Osteocyte (in vitro differentiated cells): ENCODE measurements at regions not wholly inside any gene's neighbourhood (a gene's known extent, or its start where the extent isn't known, plus 50 kb on each side); places are given as distances from the start of the nearest gene placed in this dataset.
"Not testable (repeated sequence)": the region's sequence is repeated elsewhere in the genome, so short reads cannot be mapped to it uniquely, and the experiment has no call there.

Source experiments
- DNase-seq: peaks from one replicate; pipeline ENCODE4 v3.0.0; 2021; ENCODE audit warnings: mixed read lengths; ENCODE audit not compliant: unreplicated experiment; ENCODE audit errors: extremely low spot score
- H3K27ac Mint-ChIP-seq: one replicate; pipeline ENCODE4 v1.8.0; 2021; ENCODE audit warnings: mild to moderate bottlenecking, mixed read lengths; ENCODE audit not compliant: unreplicated experiment
- H3K27me3 Mint-ChIP-seq: one replicate; pipeline ENCODE4 v1.8.0; 2021; ENCODE audit warnings: mixed read lengths; ENCODE audit not compliant: unreplicated experiment
- H3K36me3 Mint-ChIP-seq: one replicate; pipeline ENCODE4 v1.8.0; 2021; ENCODE audit warnings: mixed read lengths; ENCODE audit not compliant: unreplicated experiment
- H3K4me1 Mint-ChIP-seq: one replicate; pipeline ENCODE4 v1.8.0; 2021; ENCODE audit warnings: mixed read lengths; ENCODE audit not compliant: unreplicated experiment
- H3K4me3 Mint-ChIP-seq: one replicate; pipeline ENCODE4 v1.8.0; 2021; ENCODE audit warnings: mild to moderate bottlenecking, moderate library complexity, mixed read lengths; ENCODE audit not compliant: unreplicated experiment
- H3K9me3 Mint-ChIP-seq: one replicate; pipeline ENCODE4 v1.8.0; 2021; ENCODE audit warnings: mixed read lengths; ENCODE audit not compliant: unreplicated experiment
- TF ChIP-seq, protein P1 (sequence below): fragments of 200-600 bp; sonication (generic); IDR thresholded peaks from 2 replicates; pipeline ENCODE4 v1.5.0; 2021; ENCODE audit warnings: antibody characterized with exemption, mild to moderate bottlenecking, moderate library complexity

DNA sequence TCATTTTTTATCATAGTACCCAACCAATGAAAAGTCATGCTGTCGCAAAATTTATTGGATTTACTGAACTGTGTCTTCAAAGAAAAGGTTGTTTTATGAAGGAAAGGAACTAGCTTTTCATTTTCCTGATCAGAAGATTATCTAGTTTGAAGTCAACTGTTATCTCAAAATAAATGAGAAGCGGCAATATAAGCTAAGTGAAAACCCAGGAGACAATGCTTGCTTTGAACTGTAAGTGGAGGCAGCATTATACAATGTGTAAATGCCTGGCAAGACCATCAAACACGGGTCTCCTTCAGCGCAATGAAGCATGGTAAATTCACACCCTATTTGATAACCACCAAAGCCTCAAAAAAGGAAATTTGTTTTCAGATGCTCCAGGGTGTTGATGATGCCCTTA is 134.4 kb upstream of the PTBP2 start:
- TF ChIP-seq, protein P1, sequence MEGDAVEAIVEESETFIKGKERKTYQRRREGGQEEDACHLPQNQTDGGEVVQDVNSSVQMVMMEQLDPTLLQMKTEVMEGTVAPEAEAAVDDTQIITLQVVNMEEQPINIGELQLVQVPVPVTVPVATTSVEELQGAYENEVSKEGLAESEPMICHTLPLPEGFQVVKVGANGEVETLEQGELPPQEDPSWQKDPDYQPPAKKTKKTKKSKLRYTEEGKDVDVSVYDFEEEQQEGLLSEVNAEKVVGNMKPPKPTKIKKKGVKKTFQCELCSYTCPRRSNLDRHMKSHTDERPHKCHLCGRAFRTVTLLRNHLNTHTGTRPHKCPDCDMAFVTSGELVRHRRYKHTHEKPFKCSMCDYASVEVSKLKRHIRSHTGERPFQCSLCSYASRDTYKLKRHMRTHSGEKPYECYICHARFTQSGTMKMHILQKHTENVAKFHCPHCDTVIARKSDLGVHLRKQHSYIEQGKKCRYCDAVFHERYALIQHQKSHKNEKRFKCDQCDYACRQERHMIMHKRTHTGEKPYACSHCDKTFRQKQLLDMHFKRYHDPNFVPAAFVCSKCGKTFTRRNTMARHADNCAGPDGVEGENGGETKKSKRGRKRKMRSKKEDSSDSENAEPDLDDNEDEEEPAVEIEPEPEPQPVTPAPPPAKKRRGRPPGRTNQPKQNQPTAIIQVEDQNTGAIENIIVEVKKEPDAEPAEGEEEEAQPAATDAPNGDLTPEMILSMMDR, result no peak
- Mint-ChIP-seq H3K36me3 (no peaks in the 10 kb centered on the region), H3K4me1 (no peaks in the 10 kb centered on the region), H3K4me3 (no peak overlapping the region), H3K27ac (no peak overlapping the region), H3K9me3 (no peaks in the 10 kb centered on the region), H3K27me3 (no peaks in the 10 kb centered on the region)
- DNase-seq, result no peak

DNA sequence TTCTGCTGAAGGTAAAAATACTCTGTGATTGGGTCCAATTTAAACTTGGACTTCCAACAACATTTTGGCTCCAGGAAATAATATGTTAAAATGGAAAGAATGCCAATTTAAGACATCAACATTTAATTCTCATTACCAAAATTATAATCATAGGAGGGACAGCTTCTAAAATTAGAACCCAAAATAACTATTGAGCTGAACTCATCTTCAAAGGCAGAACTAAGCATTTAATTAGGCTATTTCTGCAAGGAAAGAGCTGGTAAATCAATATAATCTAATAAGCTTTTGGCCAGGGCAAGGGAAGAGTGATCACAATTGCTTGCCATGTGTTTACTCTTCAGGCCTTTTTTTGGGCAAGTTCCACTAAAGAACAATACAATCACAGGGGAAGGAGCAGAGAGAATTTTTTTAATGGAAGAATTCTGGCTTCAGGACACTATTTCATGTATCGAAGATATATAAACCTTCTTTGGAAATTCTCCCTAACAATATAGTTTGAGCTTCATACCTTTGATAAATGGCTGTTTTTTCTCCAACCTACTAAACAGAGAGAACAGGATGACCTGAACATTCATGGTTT is 133.1 kb upstream of the PTBP2 start:
- H3K9me3 Mint-ChIP-seq, result peaks cover 5% of the 10 kb centered on the region
- H3K4me1 Mint-ChIP-seq, result no peaks in the 10 kb centered on the region
- no peak overlapping the region for H3K27ac Mint-ChIP-seq
- no peak for DNase-seq
- TF ChIP-seq, protein P1, result no peak
- H3K36me3 Mint-ChIP-seq, result no peaks in the 10 kb centered on the region
- no peak overlapping the region for H3K4me3 Mint-ChIP-seq
- peaks cover 2% of the 10 kb centered on the region for H3K27me3 Mint-ChIP-seq

DNA sequence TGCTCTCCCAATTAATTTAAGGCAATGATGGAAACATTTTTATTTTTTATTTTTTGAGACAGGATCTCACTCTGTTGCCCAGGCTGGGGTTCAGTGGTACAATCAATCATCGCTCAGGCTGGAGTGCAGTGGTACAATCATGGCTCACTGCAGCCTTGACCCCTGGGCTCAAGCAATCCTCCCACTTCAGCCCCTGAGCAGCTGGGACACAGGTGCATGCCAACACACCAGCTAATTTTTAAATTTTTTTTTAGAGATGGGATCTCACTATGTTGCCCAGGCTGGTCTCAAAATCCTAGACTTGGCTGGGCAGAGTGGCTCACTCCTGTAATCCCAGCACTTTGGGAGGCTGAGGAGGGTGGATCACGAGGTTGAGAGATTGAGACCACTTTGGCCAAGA is 126.1 kb upstream of the PTBP2 start:
- not testable (repeated sequence) for DNase-seq, H3K4me1 Mint-ChIP-seq, H3K4me3 Mint-ChIP-seq, H3K27ac Mint-ChIP-seq, H3K27me3 Mint-ChIP-seq, H3K36me3 Mint-ChIP-seq, H3K9me3 Mint-ChIP-seq

DNA sequence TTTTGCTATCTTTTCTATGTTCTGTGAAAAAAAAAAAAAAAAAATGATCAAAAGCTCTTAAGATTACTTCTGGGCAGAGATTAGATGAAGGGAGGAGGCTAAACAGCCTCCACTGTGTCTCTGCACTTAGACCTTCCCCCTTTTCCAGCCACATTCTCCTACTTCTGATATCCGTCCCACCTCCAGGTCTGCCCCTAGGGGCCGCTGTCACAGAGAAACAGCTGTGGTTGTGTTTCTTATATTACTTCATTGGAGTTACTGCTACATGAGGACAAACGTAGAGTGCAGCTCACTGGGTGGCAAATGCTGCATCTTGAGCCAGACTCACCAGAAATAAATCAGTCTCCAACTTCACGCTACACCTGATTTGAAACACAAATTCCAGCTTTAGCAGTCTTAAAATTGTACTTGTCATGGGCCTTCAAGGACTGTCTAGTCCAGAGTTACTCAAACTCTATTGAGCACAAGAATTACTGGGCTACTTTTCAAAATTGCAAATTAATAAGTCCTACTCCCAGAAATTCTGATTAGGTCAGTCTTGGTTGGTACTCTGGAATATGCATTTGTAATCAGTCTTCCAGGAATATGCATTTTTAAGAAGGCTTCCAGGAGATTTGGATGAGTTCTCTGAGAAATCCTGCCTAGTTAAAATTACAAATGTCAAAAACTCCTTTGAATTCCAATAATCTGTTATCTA is 125.2 kb upstream of the PTBP2 start:
- TF ChIP-seq, protein P1, result peak; percentile 53
- peaks cover 6% of the 10 kb centered on the region for H3K27me3 Mint-ChIP-seq
- no peak overlapping the region for H3K4me3 Mint-ChIP-seq
- no peaks in the 10 kb centered on the region for H3K36me3 Mint-ChIP-seq
- H3K27ac Mint-ChIP-seq, result no peak overlapping the region
- H3K9me3 Mint-ChIP-seq, result peaks cover 7% of the 10 kb centered on the region
- DNase-seq, result no peak
- no peaks in the 10 kb centered on the region for H3K4me1 Mint-ChIP-seq

DNA sequence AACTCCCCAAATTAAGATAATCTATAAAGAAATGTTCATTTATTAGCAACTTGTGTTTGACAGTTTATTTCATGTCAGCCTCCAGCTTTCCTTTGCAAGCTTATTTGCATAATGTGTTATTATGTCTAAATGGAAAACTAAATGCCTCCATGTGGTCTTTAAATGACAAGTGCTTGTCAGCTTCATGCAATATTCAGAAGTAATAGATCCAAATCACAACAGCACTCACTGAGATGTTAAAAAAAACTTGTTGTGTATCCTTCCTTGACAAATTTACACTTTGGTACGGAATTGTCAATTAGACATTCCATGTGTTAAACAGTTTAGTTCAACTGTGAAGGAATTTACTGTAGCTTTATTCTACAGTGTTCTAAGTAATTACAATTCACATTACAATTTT is 124.4 kb upstream of the PTBP2 start:
- Mint-ChIP-seq H3K4me1 (no peaks in the 10 kb centered on the region), H3K36me3 (no peaks in the 10 kb centered on the region), H3K9me3 (peaks cover 7% of the 10 kb centered on the region), H3K4me3 (no peak overlapping the region), H3K27me3 (peaks cover 6% of the 10 kb centered on the region), H3K27ac (no peak overlapping the region)
- DNase-seq, result no peak
- TF ChIP-seq, protein P1, result no peak
